HS-5 (cell line): ENCODE measurements at regions not wholly inside any gene's neighbourhood (a gene's known extent, or its start where the extent isn't known, plus 50 kb on each side); places are given as distances from the start of the nearest gene placed in this dataset.
"Not testable (repeated sequence)": the region's sequence is repeated elsewhere in the genome, so short reads cannot be mapped to it uniquely, and the experiment has no call there.

Experiments used
- DNase-seq: peaks from one replicate; pipeline ENCODE4 v3.0.0-alpha.2; 2012; ENCODE audit warnings: low read depth

GRCh38 chr5:122669709-122670108 is 105.2 kb upstream of the SNX2 start:
- not testable (repeated sequence) for DNase-seq

- DNase-seq, result no peak
Observed at GRCh38 chr5:122673343-122673742, 101.5 kb upstream of the SNX2 start.

GRCh38 chr5:122674385-122674784 is 100.5 kb upstream of the SNX2 start:
- DNase-seq, result no peak

GRCh38 chr5:122680623-122681350 is 94.1 kb upstream of the SNX2 start:
- DNase-seq, result no peak

- DNase-seq, result no peak
Observed at GRCh38 chr5:122683631-122684030, 91.2 kb upstream of the SNX2 start.

GRCh38 chr5:122690266-122690665 is 84.6 kb upstream of the SNX2 start:
- no peak for DNase-seq

GRCh38 chr5:122691931-122692330 is 82.9 kb upstream of the SNX2 start:
- DNase-seq, result no peak

- no peak for DNase-seq
Observed at GRCh38 chr5:122693963-122694362, 80.9 kb upstream of the SNX2 start.

GRCh38 chr5:122694884-122695283 is 80.0 kb upstream of the SNX2 start:
- no peak for DNase-seq

GRCh38 chr5:122696735-122697134 is 78.1 kb upstream of the SNX2 start:
- not testable (repeated sequence) for DNase-seq

GRCh38 chr5:122697191-122697590 is 77.7 kb upstream of the SNX2 start:
- DNase-seq, result no peak

GRCh38 chr5:122699201-122699600 is 75.7 kb upstream of the SNX2 start:
- DNase-seq, result no peak

- DNase-seq, result no peak
Observed at GRCh38 chr5:122701640-122702523, 73.0 kb upstream of the SNX2 start.

GRCh38 chr5:122702524-122702875 is 72.4 kb upstream of the SNX2 start:
- no peak for DNase-seq

- DNase-seq, result no peak
Observed at GRCh38 chr5:122703203-122703602, 71.7 kb upstream of the SNX2 start.

- peak; percentile 14 for DNase-seq
Observed at GRCh38 chr5:122704247-122705036, 70.4 kb upstream of the SNX2 start.

GRCh38 chr5:122705851-122706250 is 69.0 kb upstream of the SNX2 start:
- DNase-seq, result no peak

- DNase-seq, result no peak
Observed at GRCh38 chr5:122707796-122708195, 67.1 kb upstream of the SNX2 start.

GRCh38 chr5:122713041-122713440 is 61.8 kb upstream of the SNX2 start:
- no peak for DNase-seq

- peak; percentile 25 for DNase-seq
Observed at GRCh38 chr5:122715095-122715494, 59.8 kb upstream of the SNX2 start.

- DNase-seq, result no peak
Observed at GRCh38 chr5:122718611-122719010, 56.3 kb upstream of the SNX2 start.

GRCh38 chr5:122719991-122720746 is 54.7 kb upstream of the SNX2 start:
- DNase-seq, result no peak
